C4-2B (cell line): ENCODE measurements at regions not wholly inside any gene's neighbourhood (a gene's known extent, or its start where the extent isn't known, plus 50 kb on each side); places are given as distances from the start of the nearest gene placed in this dataset.

ENCODE experiments used
- ZFX ChIP-seq: fragments of 450-650 bp; IDR thresholded peaks from 2 replicates; pipeline ENCODE4 v1.6.1; 2017
- TF ChIP-seq, protein P1 (sequence below): fragments of 450-650 bp; conservative IDR thresholded peaks from 2 replicates; pipeline ENCODE4 v1.5.1; 2017; ENCODE audit warnings: mild to moderate bottlenecking

DNA sequence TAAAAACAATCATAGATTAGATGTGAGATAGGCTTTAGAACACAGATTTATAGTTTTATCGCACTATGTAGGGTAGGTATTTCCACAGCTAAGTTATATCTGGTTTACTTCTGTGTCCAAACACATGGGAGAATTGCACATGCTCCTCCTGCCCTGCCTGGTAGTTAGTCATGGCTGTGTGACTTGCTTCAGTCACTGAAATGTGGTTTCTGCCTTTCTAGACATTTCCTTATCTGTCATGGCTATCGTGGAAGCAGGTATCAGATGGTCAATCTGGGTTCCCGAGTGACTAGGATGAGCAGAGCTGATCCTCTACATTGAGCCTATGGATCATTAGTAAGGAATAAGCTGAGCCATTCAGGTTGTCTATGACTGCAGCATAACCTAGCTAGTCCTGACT, 117.8 kb upstream of the GMDS start:
- TF ChIP-seq, protein P1, sequence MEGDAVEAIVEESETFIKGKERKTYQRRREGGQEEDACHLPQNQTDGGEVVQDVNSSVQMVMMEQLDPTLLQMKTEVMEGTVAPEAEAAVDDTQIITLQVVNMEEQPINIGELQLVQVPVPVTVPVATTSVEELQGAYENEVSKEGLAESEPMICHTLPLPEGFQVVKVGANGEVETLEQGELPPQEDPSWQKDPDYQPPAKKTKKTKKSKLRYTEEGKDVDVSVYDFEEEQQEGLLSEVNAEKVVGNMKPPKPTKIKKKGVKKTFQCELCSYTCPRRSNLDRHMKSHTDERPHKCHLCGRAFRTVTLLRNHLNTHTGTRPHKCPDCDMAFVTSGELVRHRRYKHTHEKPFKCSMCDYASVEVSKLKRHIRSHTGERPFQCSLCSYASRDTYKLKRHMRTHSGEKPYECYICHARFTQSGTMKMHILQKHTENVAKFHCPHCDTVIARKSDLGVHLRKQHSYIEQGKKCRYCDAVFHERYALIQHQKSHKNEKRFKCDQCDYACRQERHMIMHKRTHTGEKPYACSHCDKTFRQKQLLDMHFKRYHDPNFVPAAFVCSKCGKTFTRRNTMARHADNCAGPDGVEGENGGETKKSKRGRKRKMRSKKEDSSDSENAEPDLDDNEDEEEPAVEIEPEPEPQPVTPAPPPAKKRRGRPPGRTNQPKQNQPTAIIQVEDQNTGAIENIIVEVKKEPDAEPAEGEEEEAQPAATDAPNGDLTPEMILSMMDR = no peak
- no peak for TF ChIP-seq ZFX
